HepG2 (cell line): ENCODE measurements at regions not wholly inside any gene's neighbourhood (a gene's known extent, or its start where the extent isn't known, plus 50 kb on each side); places are given as distances from the start of the nearest gene placed in this dataset.

Experiments
- ELF1 ChIP-seq: sonication (generic); formaldehyde crosslinking; IDR thresholded peaks from 2 replicates; pipeline ENCODE4 v1.4.0; 2020; ENCODE audit warnings: missing genetic modification reagents
- FOXM1 ChIP-seq: sonication (generic); formaldehyde crosslinking; IDR thresholded peaks from 2 replicates; pipeline ENCODE4 v1.5.0; 2020; ENCODE audit warnings: missing genetic modification reagents
- MAFK ChIP-seq, 2 experiments: IDR thresholded peaks in 1 of 2; conservative IDR thresholded peaks in 1 of 2; 2 replicates each; pipeline ENCODE4 v1.6.1; 2011; ENCODE audit warnings: improper control_type of control experiment in 2 of 2, low read length in 2 of 2
- POLR2A ChIP-seq, 2 experiments: IDR thresholded peaks; 2 replicates each; pipeline ENCODE4 v1.6.1; 2011; ENCODE audit warnings: low read depth in 2 of 2, low read length in 2 of 2, mild to moderate bottlenecking in 1 of 2, moderate library complexity in 1 of 2; ENCODE audit not compliant: insufficient read depth in 1 of 2
- POLR2AphosphoS5 ChIP-seq: IDR thresholded peaks from 2 replicates; pipeline ENCODE4 v1.6.1; 2012; ENCODE audit warnings: low read depth, low read length
- REST ChIP-seq, 2 experiments: IDR thresholded peaks; 2 replicates each; pipeline ENCODE4 v1.6.1; 2011 to 2012; ENCODE audit warnings: low read length in 2 of 2, borderline replicate concordance in 1 of 2, low read depth in 1 of 2, mild to moderate bottlenecking in 1 of 2, moderate library complexity in 1 of 2
- YY1 ChIP-seq: IDR thresholded peaks from 2 replicates; pipeline ENCODE4 v1.6.1; 2011; ENCODE audit warnings: low read length, low read depth, moderate library complexity, mild to moderate bottlenecking; ENCODE audit not compliant: insufficient read depth, insufficient replicate concordance
- ZNF703 ChIP-seq: sonication (generic); formaldehyde crosslinking; IDR thresholded peaks from 2 replicates; pipeline ENCODE4 v1.5.1; 2020; ENCODE audit warnings: missing genetic modification reagents, mild to moderate bottlenecking, moderate library complexity, borderline replicate concordance
- TF ChIP-seq, protein P1 (sequence below): IDR thresholded peaks from 2 replicates; pipeline ENCODE4 v1.6.1; 2012; ENCODE audit warnings: inconsistent platforms

DNA sequence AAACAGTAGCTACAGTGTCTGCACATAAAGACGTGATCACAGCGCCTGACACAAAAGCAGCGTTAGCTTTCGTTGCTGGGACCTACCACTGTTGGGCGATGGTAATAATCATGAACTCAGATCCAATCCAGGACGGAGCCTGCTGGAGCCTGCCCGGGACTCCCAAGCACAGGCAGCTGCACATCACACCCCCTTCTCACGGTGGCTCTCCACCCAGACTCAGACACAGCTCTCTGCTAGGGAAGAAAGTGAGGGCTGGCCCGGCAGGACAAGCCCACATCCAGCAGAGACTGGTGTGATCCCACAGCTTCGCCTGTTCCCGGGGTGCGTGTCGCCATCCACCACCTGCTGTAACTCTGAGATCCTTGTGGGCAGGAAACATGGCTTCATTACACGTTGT, 49.9 kb upstream of the FOXN3 start:
- TF ChIP-seq YY1, result no peak
- no peak for TF ChIP-seq POLR2A (IDR thresholded peaks at IDR 0.05; ENCODE audit: insufficient read depth in 1 of 2, low read depth in 2 of 2, low read length in 2 of 2)
- TF ChIP-seq MAFK (conservative IDR thresholded peaks at IDR 0.05 in 1 of 2, IDR thresholded peaks at IDR 0.05 in 1 of 2; ENCODE audit: low read length in 2 of 2), result no peak
- no peak for TF ChIP-seq POLR2AphosphoS5
- no peak for TF ChIP-seq ELF1 (CRISPR knock-in tag)
- no peak for TF ChIP-seq ZNF703 (CRISPR knock-in tag)
- TF ChIP-seq, protein P1, sequence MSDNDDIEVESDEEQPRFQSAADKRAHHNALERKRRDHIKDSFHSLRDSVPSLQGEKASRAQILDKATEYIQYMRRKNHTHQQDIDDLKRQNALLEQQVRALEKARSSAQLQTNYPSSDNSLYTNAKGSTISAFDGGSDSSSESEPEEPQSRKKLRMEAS, result no peak
- TF ChIP-seq REST (IDR thresholded peaks at IDR 0.05; ENCODE audit: borderline replicate concordance in 1 of 2, low read depth in 1 of 2, low read length in 2 of 2), result no peak
- TF ChIP-seq FOXM1, result no peak
